Mesothelial cell of epicardium (in vitro differentiated cells): ENCODE measurements at regions not wholly inside any gene's neighbourhood (a gene's known extent, or its start where the extent isn't known, plus 50 kb on each side); places are given as distances from the start of the nearest gene placed in this dataset.
A peak's percentile ranks its signal among the peaks of the same experiment; 100 is the strongest.

Experiments used
- DNase-seq, 2 experiments: peaks; one replicate each; pipeline ENCODE4 v3.0.0; 2021; ENCODE audit warnings: low spot score in 2 of 2; ENCODE audit not compliant: unreplicated experiment in 2 of 2
- H3K27ac Mint-ChIP-seq: 2 replicates; pipeline ENCODE4 v1.8.0; 2021; ENCODE audit warnings: mixed read lengths
- H3K27me3 Mint-ChIP-seq: 2 replicates; pipeline ENCODE4 v1.8.0; 2021; ENCODE audit warnings: low read depth, mixed read lengths
- H3K36me3 Mint-ChIP-seq: 2 replicates; pipeline ENCODE4 v1.8.0; 2021; ENCODE audit warnings: mixed read lengths
- H3K4me1 Mint-ChIP-seq: 2 replicates; pipeline ENCODE4 v1.8.0; 2021; ENCODE audit warnings: mixed read lengths
- H3K4me3 Mint-ChIP-seq: 2 replicates; pipeline ENCODE4 v1.8.0; 2021; ENCODE audit warnings: mild to moderate bottlenecking, moderate library complexity, mixed read lengths
- H3K9me3 Mint-ChIP-seq: 2 replicates; pipeline ENCODE4 v1.8.0; 2021; ENCODE audit warnings: mixed read lengths
- CTCF ChIP-seq: fragments of 200-600 bp; sonication (generic); IDR thresholded peaks from one replicate; pipeline ENCODE4 v1.5.0; 2021; ENCODE audit warnings: antibody characterized with exemption; ENCODE audit not compliant: unreplicated experiment

GRCh38 chr9:87375397-87376073 is 122.1 kb upstream of the DAPK1 start:
- H3K27me3 Mint-ChIP-seq: peaks cover 2% of the 10 kb centered on the region
- no peaks in the 10 kb centered on the region for H3K9me3 Mint-ChIP-seq
- H3K36me3 Mint-ChIP-seq: no peaks in the 10 kb centered on the region
- no peak overlapping the region for H3K4me3 Mint-ChIP-seq
- no peak for TF ChIP-seq CTCF
- peaks cover 43% of the 10 kb centered on the region for H3K4me1 Mint-ChIP-seq
- H3K27ac Mint-ChIP-seq: no peak overlapping the region
- no peak for DNase-seq

GRCh38 chr9:87378676-87379075 is 119.0 kb upstream of the DAPK1 start:
- Mint-ChIP-seq H3K4me1 (peaks cover 36% of the 10 kb centered on the region), H3K9me3 (no peaks in the 10 kb centered on the region), H3K27me3 (peaks cover 1% of the 10 kb centered on the region), H3K4me3 (no peak overlapping the region), H3K27ac (no peak overlapping the region), H3K36me3 (no peaks in the 10 kb centered on the region)
- no peak for DNase-seq
- no peak for TF ChIP-seq CTCF

- DNase-seq: no peak
- no peaks in the 10 kb centered on the region for H3K36me3 Mint-ChIP-seq
- no peaks in the 10 kb centered on the region for H3K9me3 Mint-ChIP-seq
- H3K27ac Mint-ChIP-seq: no peak overlapping the region
- TF ChIP-seq CTCF: no peak
- peaks cover 35% of the 10 kb centered on the region for H3K4me1 Mint-ChIP-seq
- H3K27me3 Mint-ChIP-seq: no peaks in the 10 kb centered on the region
- no peak overlapping the region for H3K4me3 Mint-ChIP-seq
These were observed 118.4 kb upstream of the DAPK1 start for GRCh38 chr9:87379300-87379699.

- TF ChIP-seq CTCF: no peak
- H3K27ac Mint-ChIP-seq: no peak overlapping the region
- no peak overlapping the region for H3K4me3 Mint-ChIP-seq
- peaks cover 30% of the 10 kb centered on the region for H3K4me1 Mint-ChIP-seq
- peaks cover 5% of the 10 kb centered on the region for H3K9me3 Mint-ChIP-seq
- DNase-seq: no peak
- no peaks in the 10 kb centered on the region for H3K27me3 Mint-ChIP-seq
- no peaks in the 10 kb centered on the region for H3K36me3 Mint-ChIP-seq
These were observed 116.5 kb upstream of the DAPK1 start for GRCh38 chr9:87381050-87381711.

GRCh38 chr9:87381746-87382145 is 115.9 kb upstream of the DAPK1 start:
- Mint-ChIP-seq H3K4me3 (no peak overlapping the region), H3K36me3 (no peaks in the 10 kb centered on the region), H3K27me3 (no peaks in the 10 kb centered on the region), H3K27ac (peak overlapping the region; percentile 13), H3K9me3 (peaks cover 5% of the 10 kb centered on the region), H3K4me1 (peaks cover 30% of the 10 kb centered on the region)
- DNase-seq: no peak
- TF ChIP-seq CTCF: no peak
